Right ventricle myocardium inferior (tissue), 1 donor: ENCODE measurements at regions not wholly inside any gene's neighbourhood (a gene's known extent, or its start where the extent isn't known, plus 50 kb on each side); places are given as distances from the start of the nearest gene placed in this dataset.
A peak's percentile ranks its signal among the peaks of the same experiment; 100 is the strongest.

Source experiments
- ATAC-seq: fragments of 200-7000 bp; cut with Tn5 transposase; one replicate; pipeline ENCODE4 v1.9.1; 2020; ENCODE audit warnings: mild to moderate bottlenecking, moderate library complexity
- DNase-seq: peaks from one replicate; pipeline ENCODE4 v3.0.0; 2021; ENCODE audit errors: missing footprints
- intact Hi-C: fragments of 100-400 bp; cut with DNase I; formaldehyde crosslinking; loops from one replicate; pipeline ENCODE4 v1.11.0; 2022
- donor health status: DM: no; HTN: yes; CAD: no; lungs with severe emphysema.

- ATAC-seq (no peak), DNase-seq (no peak)
- intact Hi-C loops, result loop anchor here (5.0 kb wide), 1 partner anchor 37 kb away; no protein-coding TSS in a partner anchor
These were observed 102.9 kb upstream of the PGRMC2 start for GRCh38 chr4:128390475-128390996.

DNA sequence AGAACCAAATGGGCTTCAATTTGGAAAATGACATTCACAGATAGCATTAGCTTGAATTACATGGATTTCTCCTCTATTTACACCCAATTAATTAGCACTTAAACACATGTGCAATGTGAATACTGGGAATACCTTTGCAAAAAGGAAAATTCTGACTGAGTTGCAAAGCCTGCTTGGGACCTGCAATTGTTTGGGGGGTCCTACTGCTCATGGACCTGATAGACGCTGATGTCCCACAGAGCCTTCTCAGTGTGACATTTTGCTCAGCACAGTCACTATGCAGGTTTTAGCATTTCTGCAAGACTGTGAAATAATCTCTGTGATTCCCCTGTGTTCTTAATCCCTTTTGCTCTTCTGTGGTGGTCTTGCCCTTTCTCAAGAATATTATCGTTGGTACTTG lies 101.2 kb upstream of the PGRMC2 start:
- DNase-seq (no peak), ATAC-seq (no peak)
- intact Hi-C loops, result loop anchor here (5.0 to 10.0 kb wide), 2 partner anchors 126 to 164 kb away; no protein-coding TSS in a partner anchor

DNA sequence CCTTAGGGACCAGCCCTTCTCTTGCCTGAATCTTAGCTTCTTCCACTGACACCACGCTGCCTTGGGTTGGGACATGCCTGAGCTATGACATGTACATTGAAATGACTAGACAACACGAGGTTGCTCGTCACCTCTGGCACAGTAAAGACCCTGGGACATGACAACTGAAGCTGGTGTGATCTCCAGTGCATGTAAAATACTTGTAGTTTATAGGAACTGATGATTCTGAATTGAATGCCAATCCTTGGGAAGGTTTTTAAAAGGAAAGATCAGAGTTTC lies 100.7 kb upstream of the PGRMC2 start:
- intact Hi-C loops, result loop anchor here (5.0 to 10.0 kb wide), 2 partner anchors 127 to 164 kb away; no protein-coding TSS in a partner anchor
- DNase-seq (no peak), ATAC-seq (no peak)

DNA sequence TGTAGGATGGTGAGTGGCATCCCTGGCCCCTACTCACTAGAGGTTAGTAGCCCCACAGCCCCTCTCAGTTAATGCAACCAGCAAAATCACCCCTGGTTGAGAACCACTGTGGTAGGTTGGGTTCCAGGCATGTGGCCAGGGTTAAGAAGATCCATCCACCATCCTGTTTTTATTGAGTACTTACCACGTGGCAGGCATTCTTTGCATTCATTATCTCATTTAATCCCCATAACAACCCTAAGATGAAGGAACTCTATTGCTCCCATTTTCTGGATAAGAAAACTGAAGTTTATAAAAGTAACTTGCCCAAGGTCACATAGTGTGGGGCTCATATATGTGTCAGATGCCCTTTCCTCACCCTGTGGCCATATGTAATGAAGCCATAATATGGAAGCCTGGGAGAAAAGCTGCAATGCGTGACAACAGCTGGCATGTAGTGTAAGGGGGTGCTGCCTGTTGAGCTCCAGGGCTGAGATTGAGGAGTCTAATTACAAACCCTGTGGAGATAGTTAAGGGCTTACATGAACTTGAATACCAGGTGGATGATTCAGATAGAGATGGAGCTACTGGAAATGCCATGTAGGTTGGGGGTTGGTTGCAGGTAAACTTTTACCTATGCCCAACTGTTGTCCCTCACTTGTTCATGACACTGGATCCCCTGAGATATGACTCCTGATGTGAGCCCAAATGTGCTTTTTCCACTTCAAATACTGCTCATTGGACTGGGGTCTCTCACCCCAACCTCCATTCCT lies 100.2 kb upstream of the PGRMC2 start:
- ATAC-seq (no peak), DNase-seq (no peak)
- intact Hi-C loops, result loop anchor here (2.0 to 10.0 kb wide), 3 partner anchors 101 to 165 kb away; partner anchors contain the start of gene PGRMC2

DNA sequence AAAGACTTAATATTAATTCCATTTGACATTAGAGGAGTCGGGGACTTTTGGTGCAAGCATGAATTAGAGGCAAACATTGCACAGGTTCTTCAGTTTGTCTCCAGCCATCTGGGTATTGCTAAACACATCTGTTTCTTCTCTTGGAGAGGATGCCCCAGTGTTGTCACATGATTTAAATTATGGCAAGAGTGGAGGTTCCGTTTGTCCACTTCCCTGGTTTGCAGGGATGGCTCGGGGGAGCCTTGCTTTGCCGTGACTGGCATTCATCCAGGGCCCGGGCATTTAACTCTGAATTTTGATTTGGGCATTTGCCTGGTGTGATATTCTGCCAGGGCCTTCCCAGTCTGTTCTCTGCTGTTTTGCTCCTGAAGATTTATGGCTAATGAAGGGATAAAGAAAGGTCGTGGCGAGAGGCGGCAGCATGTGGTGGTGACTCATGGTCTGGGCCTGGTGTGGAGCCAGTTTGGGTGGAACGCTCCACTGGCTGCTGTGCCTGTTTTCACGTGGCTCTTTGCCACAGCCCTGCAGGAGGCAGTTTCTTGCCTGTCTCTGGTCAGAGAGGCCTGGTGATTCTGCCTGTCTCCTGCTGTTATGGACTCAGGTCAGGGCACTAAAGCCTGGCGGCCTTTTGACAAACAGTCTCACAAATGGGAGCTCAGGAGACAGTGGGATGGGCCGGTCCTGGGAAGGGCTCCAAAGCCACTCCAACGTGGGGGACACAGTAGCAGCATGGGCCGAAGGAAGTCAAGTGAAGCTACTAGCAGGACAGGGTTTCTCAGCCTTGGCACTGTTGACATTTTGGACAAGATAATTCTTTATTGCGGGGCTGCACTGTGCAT lies 99.4 kb upstream of the PGRMC2 start:
- ATAC-seq (peak; percentile 95), DNase-seq (peak; percentile 89)
- intact Hi-C loops, result loop anchor here (2.0 to 10.0 kb wide), 3 partner anchors 100 to 165 kb away; partner anchors contain the start of gene PGRMC2

- DNase-seq (no peak), ATAC-seq (peak; percentile 36)
- intact Hi-C loops, result loop anchor here (2.0 to 10.0 kb wide), 3 partner anchors 99 to 167 kb away; partner anchors contain the start of gene PGRMC2
These were observed 98.2 kb upstream of the PGRMC2 start for GRCh38 chr4:128385683-128386304.

DNA sequence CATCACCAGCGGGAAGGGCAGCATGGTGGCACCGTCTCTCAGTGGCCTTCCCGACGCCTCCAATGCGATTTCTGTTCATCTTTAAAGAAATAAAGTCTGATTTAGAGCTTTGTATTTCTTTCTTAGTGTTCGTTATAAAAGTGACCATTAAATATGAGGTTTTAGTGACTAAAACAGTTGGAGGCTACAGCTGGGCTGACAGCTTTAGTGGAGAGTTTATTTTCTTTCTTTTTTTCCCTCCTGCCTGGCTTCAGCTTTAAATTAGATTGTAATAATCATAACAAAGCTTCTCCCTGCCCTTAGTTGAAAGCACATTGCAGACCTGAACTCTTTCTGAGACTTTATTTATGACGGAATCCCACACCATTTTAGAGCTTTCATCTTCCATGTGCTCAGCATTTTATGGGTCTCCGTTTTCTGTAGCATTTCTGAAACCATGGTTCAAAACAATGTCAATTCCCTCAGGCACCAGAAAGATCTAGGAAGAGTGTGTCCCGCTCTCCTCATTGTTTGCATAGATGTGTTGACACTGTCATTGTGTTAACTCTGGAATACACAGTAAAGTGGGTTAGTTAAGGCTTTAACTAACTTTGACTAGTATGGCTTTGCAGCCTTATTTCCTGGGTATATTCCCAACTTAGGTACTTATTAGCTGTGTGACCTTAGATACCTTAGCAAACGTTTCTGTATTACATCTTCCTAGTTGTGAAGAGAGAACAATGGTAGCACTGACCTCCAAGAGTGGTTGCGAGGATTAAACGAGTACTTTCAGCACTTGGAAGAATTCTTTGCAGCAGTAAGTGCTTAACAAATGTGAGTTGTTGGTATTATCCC lies 97.4 kb upstream of the PGRMC2 start:
- ATAC-seq (no peak), DNase-seq (no peak)
- intact Hi-C loops, result loop anchor here (5.0 to 10.0 kb wide), 2 partner anchors 130 to 167 kb away; no protein-coding TSS in a partner anchor

GRCh38 chr4:128384091-128384520 lies 96.5 kb upstream of the PGRMC2 start:
- ATAC-seq (no peak), DNase-seq (no peak)
- intact Hi-C loops, result loop anchor here (10.0 kb wide), 1 partner anchor 131 kb away; no protein-coding TSS in a partner anchor

GRCh38 chr4:128381748-128382559 lies 94.3 kb upstream of the PGRMC2 start:
- intact Hi-C loops, result loop anchor here (10.0 kb wide), 1 partner anchor 133 kb away; no protein-coding TSS in a partner anchor
- DNase-seq, result no peak
- ATAC-seq, result no peak

GRCh38 chr4:128380306-128380705 lies 92.7 kb upstream of the PGRMC2 start:
- DNase-seq (no peak), ATAC-seq (no peak)
- intact Hi-C loops, result loop anchor here (10.0 kb wide), 1 partner anchor 134 kb away; no protein-coding TSS in a partner anchor

GRCh38 chr4:128379860-128380259 lies 92.2 kb upstream of the PGRMC2 start:
- DNase-seq, result no peak
- intact Hi-C loops, result loop anchor here (2.0 to 10.0 kb wide), 2 partner anchors 93 to 135 kb away; partner anchors contain the start of gene PGRMC2
- peak; percentile 71 for ATAC-seq

GRCh38 chr4:128378668-128379067 lies 91.1 kb upstream of the PGRMC2 start:
- DNase-seq, result no peak
- intact Hi-C loops, result loop anchor here (2.0 kb wide), 1 partner anchor 92 kb away; the partner anchor contains the start of gene PGRMC2
- ATAC-seq, result no peak

DNA sequence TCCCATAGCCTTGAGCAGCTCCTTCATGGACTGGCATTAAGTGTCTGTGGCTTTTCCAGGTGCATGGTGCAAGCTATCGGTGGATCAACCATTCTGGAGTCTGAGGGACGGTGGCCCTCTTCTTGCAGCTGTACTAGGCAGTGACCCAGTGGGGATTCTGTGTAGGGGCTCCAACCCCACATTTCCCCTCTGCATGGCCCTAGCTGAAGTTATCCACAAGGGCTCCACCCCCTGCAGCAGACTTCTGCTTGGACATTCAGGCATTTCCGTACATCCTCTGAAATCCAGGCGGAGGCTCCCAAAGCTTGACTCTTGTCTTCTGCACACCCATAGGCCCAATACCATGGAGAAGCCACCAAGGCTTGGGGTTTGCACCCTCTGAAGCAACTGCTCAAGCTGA lies 89.3 kb upstream of the PGRMC2 start:
- ATAC-seq, result no peak
- intact Hi-C loops, result no loop called here
- no peak for DNase-seq

- intact Hi-C loops, result no loop called here
- ATAC-seq (no peak), DNase-seq (no peak)
These were observed 88.7 kb upstream of the PGRMC2 start for GRCh38 chr4:128376303-128376702.

DNA sequence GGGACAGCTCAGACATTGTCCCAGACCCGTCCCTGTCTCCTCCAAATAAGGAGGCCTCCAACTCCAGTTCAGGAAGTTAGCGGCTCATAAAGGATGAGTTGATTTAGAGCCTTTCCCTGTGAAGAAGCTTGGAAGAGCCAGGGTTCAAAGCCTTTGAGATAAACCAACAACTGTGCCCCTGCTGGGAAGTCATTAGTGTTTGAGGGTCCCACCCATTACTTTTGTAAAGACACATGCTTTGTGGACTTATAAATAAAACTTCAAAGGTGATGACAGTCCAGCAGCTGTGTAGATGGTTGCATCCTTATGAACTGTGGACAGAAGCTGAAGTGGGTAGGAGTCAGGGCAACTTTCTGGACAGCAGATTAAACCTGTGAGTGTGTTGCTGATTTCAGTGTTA lies 86.0 kb upstream of the PGRMC2 start:
- intact Hi-C loops, result no loop called here
- no peak for DNase-seq
- no peak for ATAC-seq

DNA sequence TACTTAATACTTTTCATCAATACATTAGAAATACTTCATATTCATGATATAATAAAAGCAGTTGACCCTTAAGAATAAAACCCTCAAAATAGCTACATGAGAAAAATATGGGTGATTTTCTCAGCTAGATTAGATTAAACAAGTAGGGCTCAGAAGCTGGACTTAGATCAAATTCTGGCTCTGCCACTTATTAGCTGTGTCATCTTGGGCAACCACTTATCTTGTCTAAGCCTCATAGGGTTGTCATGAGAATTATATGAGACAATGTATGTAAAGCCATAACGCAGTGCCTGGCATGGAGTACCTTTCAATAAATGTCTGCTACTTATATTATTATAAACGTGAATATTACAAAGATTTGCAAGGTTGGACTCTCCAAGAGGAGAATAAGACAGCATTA lies 84.3 kb upstream of the PGRMC2 start:
- ATAC-seq (no peak), DNase-seq (no peak)
- intact Hi-C loops, result no loop called here
